Heart right ventricle (tissue), 16 donors: ENCODE measurements at regions not wholly inside any gene's neighbourhood (a gene's known extent, or its start where the extent isn't known, plus 50 kb on each side); places are given as distances from the start of the nearest gene placed in this dataset.

Experiments used
- ATAC-seq, 8 donors: fragments of 200-7000 bp; cut with Tn5 transposase; one replicate each; pipeline ENCODE4 v1.9.1; 2020; ENCODE audit warnings: mild to moderate bottlenecking in 8 of 8, moderate library complexity in 8 of 8, moderate number of reproducible peaks in 1 of 8
- DNase-seq, 2 donors: peaks; one replicate each; pipeline ENCODE4 v3.0.0-alpha.2; 2020
- H3K27ac ChIP-seq, 10 donors: fragments of 200-600 bp; sonication (generic) in 2 of 10; one replicate each; pipeline versions ENCODE4 v1.5.0 to v1.8.0; 2020 to 2022; ENCODE audit warnings: mild to moderate bottlenecking in 3 of 10
- H3K27me3 ChIP-seq, 7 donors: fragments of 200-600 bp; one replicate each; pipeline ENCODE4 v1.8.0; 2021 to 2022; ENCODE audit warnings: mild to moderate bottlenecking in 2 of 7
- H3K36me3 ChIP-seq, 9 donors: fragments of 200-600 bp; sonication (generic) in 1 of 9; one replicate each; pipeline versions ENCODE4 v1.5.0 to v1.8.0; 2020 to 2022; ENCODE audit warnings: mild to moderate bottlenecking in 2 of 9
- H3K4me1 ChIP-seq, 9 donors: fragments of 200-600 bp; sonication (generic) in 1 of 9; one replicate each; pipeline versions ENCODE4 v1.5.0 to v1.8.0; 2020 to 2022; ENCODE audit warnings: mild to moderate bottlenecking in 4 of 9
- H3K4me3 ChIP-seq, 10 donors: fragments of 200-600 bp; sonication (generic) in 2 of 10; one replicate each; pipeline versions ENCODE4 v1.5.0 to v1.8.0; 2020 to 2022; ENCODE audit warnings: mild to moderate bottlenecking in 7 of 10, moderate library complexity in 2 of 10
- H3K9me3 ChIP-seq, 11 donors: fragments of 200-600 bp in 10 of 11; sonication (generic) in 2 of 11; one replicate each; pipeline versions ENCODE4 v1.5.0 to v1.8.0; 2013 to 2022; ENCODE audit warnings: mild to moderate bottlenecking in 2 of 11, control low read depth in 1 of 11, moderate library complexity in 1 of 11
- WGBS, 2 donors: extraction: QIAGEN DNeasy Blood & Tissue Kit; methylation state at CpG; one replicate each; pipeline ENCODE4 v1.1.7; 2013; ENCODE audit warnings: inconsistent platforms in 1 of 2; 5-methylcytosine and 5-hydroxymethylcytosine counted together
- intact Hi-C, 10 donors: fragments of 100-400 bp; cut with DNase I; formaldehyde crosslinking; loops; one replicate each; pipeline versions ENCODE4 v1.11.1 to v1.14.2; 2022
- TF ChIP-seq, protein P1 (sequence below), 9 donors: fragments of 200-600 bp; sonication (generic) in 2 of 9; IDR thresholded peaks; one replicate each; pipeline versions ENCODE4 v1.5.0 to v1.8.0; 2021 to 2022; ENCODE audit warnings: antibody characterized with exemption in 9 of 9, mild to moderate bottlenecking in 5 of 9, moderate library complexity in 1 of 9
- donor health status: Arrhythmogenic right ventricular cardiomyopathy.
- donor health status: ischemic (EF 13 %, LVEDD 7.1; RV severe dilation, severe dysfunction).
- donor health status: healthy with polysubstance abuse.
- donor health status: DM: no; HTN: yes; CAD: no.
- donor health status: DM: no; HTN: no; CAD: no.
- donor health status: ischemic (EF 25% LVEDD 6.9; RV normal size, moderate dysfunction).
- donor health status: ischemic (EF 25% LVEDD 5.7; RV mildly dilated, moderate dysfunction).
- donor health status: healthy.
- donor health status: DM: yes; HTN: yes; CAD: no.
- donor health status: Ischemic cardiomyopathy.
- donor health status: ischemic (EF 35%, LVEDD 5.7; RV mildly dilated, moderate dysfunction).
- donor health status: nonischemic (EF 11% LVEDD 7.7; RV severe dilation, severe dysfunction).
- donor health status: DM: yes; HTN: yes; CAD: no.
- donor health status: PGD.
- donor health status: ischemic (EF 29% LVEDD 5.4; RV normal size, mild dysfunction).
- donor health status: nonischemic (EF 23%, LVEDD 6.1; RV moderate dilation, normal function).

DNA sequence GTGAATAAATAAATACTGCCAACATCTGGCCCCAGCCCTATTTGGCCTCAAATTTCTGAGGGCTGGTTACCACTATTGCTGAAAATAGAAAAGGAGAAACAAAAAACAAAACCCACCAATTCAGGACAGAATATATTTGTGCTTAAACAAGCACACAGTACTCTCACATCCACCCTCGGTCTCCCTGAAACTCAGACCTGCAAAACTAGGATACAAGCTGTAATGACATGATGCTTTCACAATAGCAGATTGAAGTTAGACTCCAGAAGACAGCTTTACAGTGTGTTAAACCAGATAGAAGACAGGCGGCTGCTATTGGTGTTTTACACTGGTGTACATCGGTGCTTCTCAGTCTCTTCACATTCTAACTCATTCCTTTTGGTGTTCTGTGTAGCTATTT lies 214.9 kb upstream of the DMRT1 start:
- peak overlapping the region in 3 of 10 donors; percentile 6 to 25 (median 16) for H3K4me3 ChIP-seq
- peaks cover 11 to 60% (median 40%) of the 10 kb centered on the region in 9 donors for H3K4me1 ChIP-seq
- ATAC-seq (peak in 5 of 8 donors; percentile 18 to 57 (median 27)), DNase-seq (no peak)
- TF ChIP-seq, protein P1, sequence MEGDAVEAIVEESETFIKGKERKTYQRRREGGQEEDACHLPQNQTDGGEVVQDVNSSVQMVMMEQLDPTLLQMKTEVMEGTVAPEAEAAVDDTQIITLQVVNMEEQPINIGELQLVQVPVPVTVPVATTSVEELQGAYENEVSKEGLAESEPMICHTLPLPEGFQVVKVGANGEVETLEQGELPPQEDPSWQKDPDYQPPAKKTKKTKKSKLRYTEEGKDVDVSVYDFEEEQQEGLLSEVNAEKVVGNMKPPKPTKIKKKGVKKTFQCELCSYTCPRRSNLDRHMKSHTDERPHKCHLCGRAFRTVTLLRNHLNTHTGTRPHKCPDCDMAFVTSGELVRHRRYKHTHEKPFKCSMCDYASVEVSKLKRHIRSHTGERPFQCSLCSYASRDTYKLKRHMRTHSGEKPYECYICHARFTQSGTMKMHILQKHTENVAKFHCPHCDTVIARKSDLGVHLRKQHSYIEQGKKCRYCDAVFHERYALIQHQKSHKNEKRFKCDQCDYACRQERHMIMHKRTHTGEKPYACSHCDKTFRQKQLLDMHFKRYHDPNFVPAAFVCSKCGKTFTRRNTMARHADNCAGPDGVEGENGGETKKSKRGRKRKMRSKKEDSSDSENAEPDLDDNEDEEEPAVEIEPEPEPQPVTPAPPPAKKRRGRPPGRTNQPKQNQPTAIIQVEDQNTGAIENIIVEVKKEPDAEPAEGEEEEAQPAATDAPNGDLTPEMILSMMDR (IDR thresholded peaks at IDR 0.05), result no peak
- H3K27ac ChIP-seq, result peak overlapping the region in 8 of 10 donors; percentile 37 to 69 (median 50)
- WGBS, 2 donors, result 55 to 64% methylated on average over 3 of the region's 3 CpGs
- H3K27me3 ChIP-seq, result no peaks in the 10 kb centered on the region
- no peaks in the 10 kb centered on the region for H3K9me3 ChIP-seq
- no peaks in the 10 kb centered on the region for H3K36me3 ChIP-seq
- intact Hi-C loops, result loop anchor here in 1 of 10 donors (10.0 kb wide), 1 partner anchor 68 kb away; no protein-coding TSS in a partner anchor

DNA sequence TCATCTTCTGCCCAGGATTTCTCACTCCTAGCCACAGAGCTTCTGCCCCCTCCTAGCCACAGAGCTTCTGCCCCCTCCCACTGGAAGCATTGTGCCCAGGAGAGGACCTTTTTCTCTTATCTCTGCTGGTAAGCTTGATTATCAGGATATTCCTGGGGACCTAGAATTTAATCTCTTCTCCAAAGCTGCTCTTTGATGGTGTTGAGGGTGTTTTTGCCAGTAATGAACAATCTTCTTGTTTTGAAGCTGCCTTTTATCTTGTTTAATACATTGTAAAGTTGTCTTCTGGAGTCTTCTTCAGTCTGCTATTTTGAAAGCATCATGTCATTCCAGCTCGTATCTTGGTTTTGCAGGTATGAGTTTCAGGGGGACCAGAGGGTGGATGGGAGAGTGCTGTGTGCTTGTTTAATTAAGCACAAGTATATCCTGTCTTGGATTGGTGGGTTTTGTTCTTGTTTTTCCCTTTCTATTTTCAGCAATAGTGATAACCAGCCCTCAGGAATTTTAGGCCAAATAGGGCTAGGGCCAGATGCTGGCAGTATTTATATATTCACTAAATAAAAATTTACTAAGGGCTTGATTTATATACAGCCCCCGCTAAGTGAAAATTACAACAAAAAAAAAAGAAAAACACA lies 214.0 kb upstream of the DMRT1 start:
- H3K4me3 ChIP-seq, result no peak overlapping the region

GRCh38 chr9:629146-629545 lies 212.4 kb upstream of the DMRT1 start:
- H3K9me3 ChIP-seq, result peaks cover 0 to 8% (median 0%) of the 10 kb centered on the region in 11 donors
- 54 to 58% methylated on average over 3 of the region's 3 CpGs for WGBS, 2 donors
- H3K27ac ChIP-seq, result peak overlapping the region in 4 of 10 donors; percentile 3 to 65 (median 37)
- no peak for DNase-seq
- no peak for ATAC-seq
- peaks cover 11 to 61% (median 40%) of the 10 kb centered on the region in 9 donors for H3K4me1 ChIP-seq
- TF ChIP-seq, protein P1 (IDR thresholded peaks at IDR 0.05), result no peak
- H3K36me3 ChIP-seq, result no peaks in the 10 kb centered on the region
- no peaks in the 10 kb centered on the region for H3K27me3 ChIP-seq
- no peak overlapping the region for H3K4me3 ChIP-seq
- intact Hi-C loops, result loop anchor here in 1 of 10 donors (10.0 kb wide), 1 partner anchor 66 kb away; no protein-coding TSS in a partner anchor

More for the DNA sequence above, 214.0 kb upstream of the DMRT1 start:
- Histone ChIP-seq H3K27ac (peak overlapping the region in 9 of 10 donors; percentile 1 to 69 (median 49)), H3K36me3 (no peaks in the 10 kb centered on the region), H3K4me1 (peaks cover 11 to 61% (median 40%) of the 10 kb centered on the region in 9 donors), H3K27me3 (no peaks in the 10 kb centered on the region), H3K9me3 (no peaks in the 10 kb centered on the region)
- ATAC-seq (peak in 3 of 8 donors; percentile 15 to 63 (median 24)), DNase-seq (no peak)
- TF ChIP-seq, protein P1 (IDR thresholded peaks at IDR 0.05), result no peak
- intact Hi-C loops, result loop anchor here in 1 of 10 donors (10.0 kb wide), 1 partner anchor 67 kb away; no protein-coding TSS in a partner anchor
- WGBS, 2 donors, result 48 to 52% methylated on average over 2 of the region's 2 CpGs

DNA sequence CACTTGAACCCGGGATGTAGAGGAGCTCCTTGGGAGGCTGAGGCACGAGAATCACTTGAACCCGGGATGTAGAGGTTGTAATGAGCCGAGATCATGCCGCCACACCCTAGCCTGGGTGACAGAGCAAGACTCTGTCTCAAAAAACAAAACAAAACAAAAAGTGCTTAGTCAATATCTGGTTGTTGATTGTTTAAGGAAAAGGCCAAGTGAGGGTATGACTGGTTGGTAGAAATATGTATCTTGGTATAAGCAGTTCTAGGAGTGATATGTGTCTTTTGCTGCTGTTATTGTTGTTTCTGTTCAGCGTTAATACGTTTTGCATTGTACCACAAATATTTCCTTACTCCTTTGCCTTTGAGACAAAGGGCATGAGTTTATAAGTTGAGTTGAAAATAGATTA lies 210.7 kb upstream of the DMRT1 start:
- no peak overlapping the region for H3K4me3 ChIP-seq
- 94% methylated on average over 7 of the region's 7 CpGs for WGBS, 2 donors
- peaks cover 0 to 12% (median 0%) of the 10 kb centered on the region in 11 donors for H3K9me3 ChIP-seq
- intact Hi-C loops, result no loop called here
- peak overlapping the region in 1 of 10 donors; percentile 36 for H3K27ac ChIP-seq
- ATAC-seq, result no peak
- H3K4me1 ChIP-seq, result peaks cover 11 to 50% (median 23%) of the 10 kb centered on the region in 9 donors
- TF ChIP-seq, protein P1 (IDR thresholded peaks at IDR 0.05), result no peak
- H3K27me3 ChIP-seq, result no peaks in the 10 kb centered on the region
- peaks cover 0 to 4% (median 0%) of the 10 kb centered on the region in 9 donors for H3K36me3 ChIP-seq
- DNase-seq, result no peak
